ENCODE measurements at regions not wholly inside any gene's neighbourhood (a gene's known extent, or its start where the extent isn't known, plus 50 kb on each side); places are given as distances from the start of the nearest gene placed in this dataset.
"Not testable (repeated sequence)": the region's sequence is repeated elsewhere in the genome, so short reads cannot be mapped to it uniquely, and the experiment has no call there.

DNA sequence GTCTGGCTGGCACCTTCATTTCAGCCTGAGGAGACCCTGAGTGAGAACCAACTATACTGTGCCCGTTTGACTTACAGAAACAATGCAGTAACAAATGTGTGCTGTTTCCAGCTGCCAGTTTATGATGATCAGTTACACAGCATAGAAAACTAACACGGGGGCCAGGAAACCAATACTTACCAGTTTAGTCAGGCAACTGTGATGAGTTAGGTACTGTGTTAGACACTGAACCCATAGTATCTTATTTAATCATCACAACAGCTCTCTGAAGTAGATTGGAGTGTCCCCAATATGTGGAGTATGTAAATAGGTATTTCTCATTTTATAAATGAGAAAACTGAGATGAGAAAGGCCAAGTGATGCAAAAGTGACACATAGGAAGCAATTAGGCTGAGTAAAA is 620.9 kb upstream of the KLF12 start:
- peaks cover 6% of the 10 kb centered on the region for H3K27me3 Mint-ChIP-seq (ENCODE audit: low read depth)
- ATAC-seq (replicated peaks in 1 of 2) (peak; percentile 83 to 94), DNase-seq (peak; percentile 1 to 20)
- H3K27ac Mint-ChIP-seq: no peak overlapping the region
- H3K9me3 Mint-ChIP-seq: peaks cover 2 to 3% of the 10 kb centered on the region in 2 donors
- no peaks in the 10 kb centered on the region for H3K4me1 Mint-ChIP-seq (ENCODE audit: low read depth)
- no peak overlapping the region for H3K4me3 Mint-ChIP-seq
- peaks cover 0 to 2% of the 10 kb centered on the region in 2 donors for H3K36me3 Mint-ChIP-seq (ENCODE audit: insufficient read depth in 2 of 2)

DNA sequence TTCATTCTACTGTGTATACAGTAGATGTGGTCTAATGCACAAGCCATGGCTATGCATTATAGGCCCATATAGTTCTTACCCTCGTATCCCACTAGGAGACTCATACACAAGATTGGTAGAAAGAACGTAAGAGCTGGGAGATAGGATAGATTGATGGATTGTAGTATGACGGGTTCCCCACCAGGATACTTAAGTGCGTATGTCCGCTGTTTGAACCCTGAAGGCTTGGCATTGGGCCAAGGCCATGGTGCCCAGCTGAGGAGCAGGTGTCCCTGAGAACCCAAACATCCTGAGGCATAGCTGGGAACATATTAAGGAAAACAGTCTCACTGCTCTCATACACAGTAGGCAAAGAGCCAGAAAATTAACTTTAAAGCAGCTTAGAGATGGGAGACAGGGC is 617.5 kb upstream of the KLF12 start:
- no peak overlapping the region for H3K27ac Mint-ChIP-seq
- no peaks in the 10 kb centered on the region for H3K4me1 Mint-ChIP-seq (ENCODE audit: low read depth)
- H3K9me3 Mint-ChIP-seq: peaks cover 2 to 3% of the 10 kb centered on the region in 2 donors
- peaks cover 6% of the 10 kb centered on the region for H3K27me3 Mint-ChIP-seq (ENCODE audit: low read depth)
- ATAC-seq (replicated peaks in 1 of 2): no peak
- H3K36me3 Mint-ChIP-seq (ENCODE audit: insufficient read depth in 2 of 2): peaks cover 0 to 2% of the 10 kb centered on the region in 2 donors
- H3K4me3 Mint-ChIP-seq: no peak overlapping the region
- no peak for DNase-seq

DNA sequence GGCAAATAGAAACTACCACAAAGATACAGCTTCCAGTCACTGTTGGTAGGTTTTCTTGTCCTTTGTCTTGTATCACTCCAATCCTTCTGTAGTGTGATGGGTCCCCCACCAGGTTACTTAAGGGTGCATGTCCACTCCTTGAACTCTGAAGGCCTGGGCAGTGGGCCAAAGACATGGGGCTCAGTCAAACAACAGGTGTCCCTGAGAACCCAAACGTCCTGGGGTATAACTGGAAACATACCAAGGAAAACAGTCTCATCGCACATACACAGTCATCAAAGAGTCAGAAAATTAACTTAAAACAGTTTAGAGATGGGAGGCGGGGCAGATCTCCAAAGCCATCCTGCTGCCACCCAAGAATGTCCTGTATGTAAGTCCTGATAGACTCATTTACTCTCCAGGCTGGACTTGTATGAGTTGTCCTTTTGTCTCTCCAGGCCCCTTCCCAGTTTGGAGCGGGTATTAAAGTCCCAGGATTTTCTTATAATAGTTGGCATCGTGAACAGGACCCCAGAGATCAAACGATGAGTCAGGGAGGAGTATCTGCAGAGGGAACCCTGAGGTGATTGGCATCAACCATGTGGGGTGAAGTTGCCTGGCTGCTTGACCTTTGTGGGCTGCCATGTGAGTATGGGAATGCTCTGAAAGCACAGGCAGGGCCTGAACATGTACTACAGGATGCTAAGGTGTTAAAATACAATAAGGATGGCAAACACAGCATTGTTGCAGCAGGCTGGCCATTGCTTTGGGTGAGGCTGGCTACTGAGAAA is 613.2 kb upstream of the KLF12 start:
- ATAC-seq (replicated peaks in 1 of 2) (no peak), DNase-seq (no peak)
- Mint-ChIP-seq H3K4me1 (ENCODE audit: low read depth) (no peaks in the 10 kb centered on the region), H3K36me3 (ENCODE audit: insufficient read depth in 2 of 2) (no peaks in the 10 kb centered on the region), H3K27ac (no peak overlapping the region), H3K4me3 (no peak overlapping the region), H3K9me3 (peaks cover 0 to 2% of the 10 kb centered on the region in 2 donors), H3K27me3 (ENCODE audit: low read depth) (no peaks in the 10 kb centered on the region)

DNA sequence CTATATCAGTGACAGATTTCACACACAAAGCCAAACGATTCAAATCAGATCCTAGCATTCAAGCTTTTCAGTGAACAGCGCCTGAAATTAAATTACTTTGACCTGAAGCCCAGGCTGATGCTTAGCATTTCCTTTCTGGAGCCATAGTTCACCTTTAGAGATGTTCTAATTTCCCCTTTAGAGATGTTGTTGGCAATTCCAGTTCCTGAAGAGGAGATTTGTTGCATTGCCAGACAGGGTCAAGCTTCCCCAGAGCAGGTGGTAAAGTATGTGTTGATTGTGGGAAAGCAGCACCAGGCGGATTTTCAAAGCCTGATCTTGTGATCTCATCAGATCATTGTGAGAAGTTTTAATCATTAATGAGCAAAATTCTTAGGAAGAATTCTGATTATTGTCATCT is 609.8 kb upstream of the KLF12 start:
- DNase-seq: no peak
- Mint-ChIP-seq H3K4me3 (no peak overlapping the region), H3K9me3 (peaks cover 0 to 2% of the 10 kb centered on the region in 2 donors), H3K36me3 (ENCODE audit: insufficient read depth in 2 of 2) (no peaks in the 10 kb centered on the region), H3K27ac (no peak overlapping the region), H3K4me1 (ENCODE audit: low read depth) (no peaks in the 10 kb centered on the region), H3K27me3 (ENCODE audit: low read depth) (no peaks in the 10 kb centered on the region)
- no peak for ATAC-seq (replicated peaks in 1 of 2)

DNA sequence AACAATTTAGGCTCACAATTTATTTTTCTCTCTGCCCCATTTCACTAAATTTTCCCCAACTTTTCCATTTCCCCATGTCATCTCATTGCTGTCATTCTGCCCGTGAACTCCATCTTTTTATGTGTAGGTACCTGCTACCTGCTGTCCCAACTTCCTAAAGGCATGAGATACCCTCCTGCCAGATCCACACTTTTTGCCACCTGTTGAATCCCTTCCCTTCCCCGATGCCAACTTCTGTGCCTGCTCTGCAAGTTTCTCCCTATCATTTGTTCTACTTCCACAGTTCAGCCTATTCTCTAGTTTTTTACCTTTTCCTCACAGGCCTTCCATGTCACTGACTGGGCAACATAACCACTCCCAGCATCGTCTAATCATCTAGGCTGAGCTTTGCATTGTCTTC is 607.5 kb upstream of the KLF12 start:
- Mint-ChIP-seq H3K4me3 (no peak overlapping the region), H3K9me3 (peaks cover 0 to 2% of the 10 kb centered on the region in 2 donors), H3K27me3 (ENCODE audit: low read depth) (peaks cover 7% of the 10 kb centered on the region), H3K4me1 (ENCODE audit: low read depth) (no peaks in the 10 kb centered on the region), H3K36me3 (ENCODE audit: insufficient read depth in 2 of 2) (no peaks in the 10 kb centered on the region), H3K27ac (no peak overlapping the region)
- no peak for ATAC-seq (replicated peaks in 1 of 2)
- no peak for DNase-seq

DNA sequence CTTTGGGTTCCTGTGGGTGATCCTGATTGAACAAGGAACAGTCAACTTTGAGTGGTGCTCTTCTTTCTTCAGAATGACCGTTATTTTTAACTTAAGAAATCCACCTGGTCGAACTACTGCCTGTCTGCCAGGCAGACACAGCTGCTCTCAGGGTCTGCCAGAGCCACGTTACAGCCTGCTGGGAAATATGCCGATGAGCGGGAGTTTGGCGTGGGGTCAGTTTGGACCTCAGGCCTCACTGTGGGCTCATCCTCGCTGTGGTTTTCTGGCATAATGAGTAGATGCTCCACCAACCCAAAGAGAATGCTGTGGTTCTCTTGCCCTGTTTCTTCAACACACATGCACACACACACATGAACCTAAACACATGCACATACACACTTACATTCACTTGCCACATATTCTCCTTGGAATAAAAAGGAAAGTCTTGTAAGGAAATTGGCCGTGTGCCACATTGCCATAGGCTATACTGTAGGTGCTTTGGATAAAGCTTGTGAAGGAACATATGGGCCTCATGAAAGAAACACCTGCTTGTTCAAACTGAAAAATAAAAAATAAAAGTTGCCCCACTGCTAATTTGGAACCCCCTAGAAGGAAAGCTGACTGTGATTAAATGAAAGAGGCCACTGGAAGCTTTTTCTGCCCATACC is 598.7 kb upstream of the KLF12 start:
- ATAC-seq (replicated peaks in 1 of 2): no peak
- no peak for DNase-seq
- H3K9me3 Mint-ChIP-seq: peaks cover 0 to 2% of the 10 kb centered on the region in 2 donors
- H3K27ac Mint-ChIP-seq: no peak overlapping the region
- peaks cover 20% of the 10 kb centered on the region for H3K27me3 Mint-ChIP-seq (ENCODE audit: low read depth)
- H3K4me1 Mint-ChIP-seq (ENCODE audit: low read depth): no peaks in the 10 kb centered on the region
- no peaks in the 10 kb centered on the region for H3K36me3 Mint-ChIP-seq (ENCODE audit: insufficient read depth in 2 of 2)
- no peak overlapping the region for H3K4me3 Mint-ChIP-seq

DNA sequence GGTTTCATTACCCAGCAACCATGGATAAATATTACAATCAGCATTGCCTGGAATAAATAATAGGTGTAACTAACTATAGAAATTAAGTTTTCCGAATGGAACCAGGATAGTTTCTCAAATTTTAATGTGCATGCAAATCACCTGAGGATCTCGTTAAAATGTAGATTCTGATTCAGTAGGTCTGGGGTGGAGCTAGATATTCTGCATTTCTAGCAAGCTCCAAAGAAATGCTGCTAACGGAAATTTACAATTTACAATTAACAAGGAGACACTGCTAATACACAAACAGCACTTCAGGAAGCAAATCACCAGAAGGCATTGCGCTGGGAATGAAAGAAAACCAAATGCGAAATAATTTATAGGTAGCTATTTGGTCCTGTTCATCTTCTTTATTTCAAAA is 597.5 kb upstream of the KLF12 start:
- H3K36me3 Mint-ChIP-seq (ENCODE audit: insufficient read depth in 2 of 2): no peaks in the 10 kb centered on the region
- peaks cover 0 to 2% of the 10 kb centered on the region in 2 donors for H3K9me3 Mint-ChIP-seq
- H3K27ac Mint-ChIP-seq: no peak overlapping the region
- ATAC-seq (replicated peaks in 1 of 2) (no peak), DNase-seq (no peak)
- peaks cover 13% of the 10 kb centered on the region for H3K27me3 Mint-ChIP-seq (ENCODE audit: low read depth)
- H3K4me1 Mint-ChIP-seq (ENCODE audit: low read depth): no peaks in the 10 kb centered on the region
- no peak overlapping the region for H3K4me3 Mint-ChIP-seq

DNA sequence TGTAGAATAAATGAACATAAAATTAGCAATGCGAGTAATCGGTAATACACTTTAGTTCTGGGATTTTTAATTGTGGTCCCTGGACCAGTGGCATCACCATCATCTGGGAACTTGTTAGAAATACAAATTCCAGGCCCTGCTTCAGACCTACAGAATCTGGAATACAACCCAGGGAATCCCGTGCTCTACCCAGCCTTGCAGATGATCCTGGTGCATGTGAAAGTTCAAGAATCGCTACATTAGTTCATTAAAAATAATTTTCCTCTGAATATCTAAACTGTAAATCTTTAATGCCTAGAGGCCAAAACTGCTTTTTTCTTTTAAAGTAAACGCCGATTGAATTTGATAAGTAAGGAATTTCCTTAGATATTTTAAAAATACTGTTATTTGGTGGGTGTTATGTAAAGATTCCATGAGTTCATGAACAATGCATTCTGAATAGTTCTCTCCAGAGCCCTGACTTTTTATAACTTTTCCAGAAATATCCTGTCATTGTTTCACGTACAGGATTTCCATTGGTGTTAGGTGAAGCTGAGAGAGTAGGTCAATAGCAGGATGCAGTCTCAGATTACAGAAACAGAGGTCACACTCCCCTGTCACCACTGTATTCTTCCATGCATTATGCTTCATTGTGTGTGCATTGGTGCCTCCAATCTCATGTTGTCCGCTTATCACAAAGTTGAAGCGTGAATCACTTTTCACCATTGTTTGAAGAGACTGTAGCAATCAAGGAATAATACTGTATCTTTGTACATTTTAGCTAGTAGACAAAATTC is 596.5 kb upstream of the KLF12 start:
- Mint-ChIP-seq H3K27ac (no peak overlapping the region), H3K4me1 (ENCODE audit: low read depth) (no peaks in the 10 kb centered on the region), H3K36me3 (ENCODE audit: insufficient read depth in 2 of 2) (no peaks in the 10 kb centered on the region), H3K9me3 (peaks cover 0 to 2% of the 10 kb centered on the region in 2 donors), H3K4me3 (no peak overlapping the region), H3K27me3 (ENCODE audit: low read depth) (peaks cover 13% of the 10 kb centered on the region)
- ATAC-seq (replicated peaks in 1 of 2): no peak
- no peak for DNase-seq

DNA sequence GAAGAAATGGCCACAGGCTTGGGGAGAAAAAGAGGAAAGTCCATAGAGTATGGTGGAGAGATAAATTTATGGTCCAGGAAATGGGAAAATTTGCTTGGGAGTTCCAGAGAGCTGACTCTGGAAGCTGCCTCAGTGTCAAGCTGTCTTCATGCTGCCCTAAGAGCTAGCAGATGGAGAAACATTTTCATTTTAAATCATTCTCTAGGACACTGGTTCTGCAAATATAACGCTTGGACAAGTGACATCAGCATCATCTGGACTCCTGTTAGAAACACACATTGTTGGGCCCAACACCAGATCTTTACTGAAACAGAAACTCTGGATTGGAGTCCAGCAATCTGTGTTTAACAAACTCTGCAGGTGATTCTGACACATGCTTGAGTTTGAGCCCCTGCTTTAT is 592.0 kb upstream of the KLF12 start:
- no peaks in the 10 kb centered on the region for H3K36me3 Mint-ChIP-seq (ENCODE audit: insufficient read depth in 2 of 2)
- H3K9me3 Mint-ChIP-seq: peaks cover 0 to 2% of the 10 kb centered on the region in 2 donors
- DNase-seq: no peak
- no peaks in the 10 kb centered on the region for H3K4me1 Mint-ChIP-seq (ENCODE audit: low read depth)
- H3K4me3 Mint-ChIP-seq: no peak overlapping the region
- ATAC-seq (replicated peaks in 1 of 2): no peak
- peaks cover 19% of the 10 kb centered on the region for H3K27me3 Mint-ChIP-seq (ENCODE audit: low read depth)
- no peak overlapping the region for H3K27ac Mint-ChIP-seq

DNA sequence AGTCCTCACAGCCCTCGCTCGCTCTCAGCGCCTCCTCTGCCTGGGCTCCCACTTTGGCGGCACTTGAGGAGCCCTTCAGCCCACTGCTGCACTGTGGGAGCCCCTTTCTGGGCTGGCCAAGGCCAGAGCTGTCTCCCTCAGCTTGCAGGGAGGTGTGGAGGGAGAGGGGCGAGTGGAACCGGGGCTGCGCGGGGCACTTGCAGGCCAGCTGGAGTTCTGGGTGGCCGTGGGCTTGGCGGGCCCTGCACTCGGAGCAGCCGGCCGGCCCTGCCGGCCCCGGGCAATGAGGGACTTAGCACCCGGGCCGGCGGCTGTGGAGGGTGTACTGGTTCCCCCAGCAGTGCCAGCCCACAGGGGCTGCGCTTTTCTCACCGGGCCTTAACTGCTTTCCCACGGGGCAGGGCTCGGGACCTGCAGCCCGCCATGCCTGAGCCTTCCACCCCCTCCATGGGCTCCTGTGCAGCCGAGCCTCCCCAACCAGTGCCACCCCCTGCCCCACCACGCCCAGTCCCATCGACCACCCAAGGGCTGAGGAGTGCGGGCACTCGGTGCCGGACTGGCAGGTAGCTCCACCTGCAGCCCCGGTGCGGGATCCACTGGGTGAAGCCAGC is 584.1 kb upstream of the KLF12 start:
- not testable (repeated sequence) for H3K9me3 Mint-ChIP-seq; H3K4me1 Mint-ChIP-seq (ENCODE audit: low read depth); DNase-seq; H3K4me3 Mint-ChIP-seq; H3K27me3 Mint-ChIP-seq (ENCODE audit: low read depth); H3K27ac Mint-ChIP-seq; ATAC-seq (replicated peaks in 1 of 2); H3K36me3 Mint-ChIP-seq (ENCODE audit: insufficient read depth in 2 of 2)

DNA sequence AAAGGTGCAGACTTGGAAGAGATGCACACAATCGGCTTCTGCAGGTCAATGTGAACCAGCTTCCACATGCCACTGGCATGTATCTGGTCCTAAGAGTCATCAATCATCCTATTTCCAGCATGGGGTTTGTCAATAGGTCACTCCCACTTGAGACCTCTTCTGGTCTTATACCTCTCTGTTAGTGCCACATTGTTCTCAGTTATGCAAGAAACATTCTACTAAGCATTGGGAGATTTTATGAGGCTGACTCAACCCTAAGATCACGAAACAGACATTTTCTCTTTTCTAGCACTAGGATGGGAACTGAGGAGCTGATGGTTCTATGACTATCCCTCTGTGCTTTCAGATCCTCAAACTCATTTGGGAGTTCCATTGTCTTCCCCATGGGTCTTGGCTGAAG is 581.5 kb upstream of the KLF12 start:
- H3K27me3 Mint-ChIP-seq (ENCODE audit: low read depth): no peaks in the 10 kb centered on the region
- no peak overlapping the region for H3K27ac Mint-ChIP-seq
- no peak for DNase-seq
- no peak overlapping the region for H3K4me3 Mint-ChIP-seq
- no peaks in the 10 kb centered on the region for H3K36me3 Mint-ChIP-seq (ENCODE audit: insufficient read depth in 2 of 2)
- no peak for ATAC-seq (replicated peaks in 1 of 2)
- no peaks in the 10 kb centered on the region for H3K4me1 Mint-ChIP-seq (ENCODE audit: low read depth)
- peaks cover 0 to 6% of the 10 kb centered on the region in 2 donors for H3K9me3 Mint-ChIP-seq

DNA sequence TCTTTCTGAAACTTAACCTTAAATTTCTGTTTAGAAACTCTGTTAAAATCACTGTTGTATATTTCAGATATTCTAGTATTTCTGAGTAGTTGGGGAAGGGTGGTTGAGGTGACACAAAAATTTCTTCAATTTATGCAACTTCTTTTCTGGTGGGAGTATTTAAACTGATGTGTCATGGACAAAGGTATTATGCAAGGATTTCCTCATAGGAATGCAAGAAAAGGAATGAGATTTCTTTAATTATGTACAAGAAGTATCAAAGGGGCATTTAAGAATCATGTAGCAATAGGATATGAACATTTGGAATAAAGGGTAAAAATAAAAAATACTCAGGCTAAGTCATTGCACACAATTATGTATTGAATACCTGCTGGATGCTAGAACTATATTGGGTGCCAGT is 575.8 kb upstream of the KLF12 start:
- H3K27ac Mint-ChIP-seq: peak overlapping the region; percentile 4
- no peaks in the 10 kb centered on the region for H3K36me3 Mint-ChIP-seq (ENCODE audit: insufficient read depth in 2 of 2)
- no peaks in the 10 kb centered on the region for H3K4me1 Mint-ChIP-seq (ENCODE audit: low read depth)
- no peaks in the 10 kb centered on the region for H3K27me3 Mint-ChIP-seq (ENCODE audit: low read depth)
- peaks cover 0 to 6% of the 10 kb centered on the region in 2 donors for H3K9me3 Mint-ChIP-seq
- DNase-seq (no peak), ATAC-seq (replicated peaks in 1 of 2) (no peak)
- H3K4me3 Mint-ChIP-seq: no peak overlapping the region

DNA sequence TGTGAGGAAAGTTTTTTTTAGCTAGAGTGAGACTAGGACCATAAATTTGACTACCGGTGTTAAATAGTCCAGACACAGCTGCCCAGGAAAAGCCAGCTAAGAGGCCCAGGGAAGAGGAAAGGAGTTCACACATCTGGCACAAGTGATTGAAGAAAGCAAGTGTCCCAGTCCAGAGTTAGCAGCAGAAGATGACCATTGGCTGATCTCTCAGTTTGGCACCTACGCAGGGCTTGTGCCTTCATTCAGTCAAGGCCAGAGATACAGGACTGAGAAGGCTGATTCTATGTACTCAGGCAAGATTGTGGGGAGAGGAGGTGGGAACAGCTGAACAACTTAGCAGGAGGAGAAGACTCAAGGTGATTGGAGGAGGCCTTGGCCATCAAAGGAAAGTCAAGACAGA is 575.0 kb upstream of the KLF12 start:
- peaks cover 0 to 2% of the 10 kb centered on the region in 2 donors for H3K9me3 Mint-ChIP-seq
- DNase-seq: no peak
- H3K4me3 Mint-ChIP-seq: no peak overlapping the region
- no peaks in the 10 kb centered on the region for H3K4me1 Mint-ChIP-seq (ENCODE audit: low read depth)
- H3K27ac Mint-ChIP-seq: peak overlapping the region; percentile 5
- ATAC-seq (replicated peaks in 1 of 2): no peak
- H3K36me3 Mint-ChIP-seq (ENCODE audit: insufficient read depth in 2 of 2): no peaks in the 10 kb centered on the region
- no peaks in the 10 kb centered on the region for H3K27me3 Mint-ChIP-seq (ENCODE audit: low read depth)

All from activated T-cell treated with anti-CD3 and anti-CD28 coated beads, Interleukin-2, amount 50 U/mL, for 72 hours (primary cell).